ENCODE measurements at regions not wholly inside any gene's neighbourhood (a gene's known extent, or its start where the extent isn't known, plus 50 kb on each side); places are given as distances from the start of the nearest gene placed in this dataset.
"Not testable (repeated sequence)": the region's sequence is repeated elsewhere in the genome, so short reads cannot be mapped to it uniquely, and the experiment has no call there.

DNA sequence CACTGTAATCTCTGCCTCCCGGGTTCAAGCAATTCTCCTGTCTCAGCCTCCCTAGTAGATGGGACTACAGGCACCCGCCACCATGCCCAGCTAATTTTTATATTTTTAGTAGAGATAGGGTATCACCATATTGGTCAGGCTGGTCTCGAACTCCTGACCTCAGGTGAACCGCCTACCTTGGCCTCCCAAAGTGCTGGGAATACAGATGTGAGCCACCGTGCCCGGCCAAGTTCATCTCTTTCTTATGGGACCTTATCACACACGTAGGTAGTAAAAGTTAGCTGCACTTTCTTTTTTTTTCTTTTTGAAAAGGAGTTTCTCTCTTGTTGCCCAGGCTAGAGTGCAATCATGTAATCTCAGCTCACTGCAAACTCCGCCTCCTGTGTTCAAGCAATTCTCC, 569.9 kb upstream of the CNTNAP5 start:
- TF ChIP-seq, protein P1, sequence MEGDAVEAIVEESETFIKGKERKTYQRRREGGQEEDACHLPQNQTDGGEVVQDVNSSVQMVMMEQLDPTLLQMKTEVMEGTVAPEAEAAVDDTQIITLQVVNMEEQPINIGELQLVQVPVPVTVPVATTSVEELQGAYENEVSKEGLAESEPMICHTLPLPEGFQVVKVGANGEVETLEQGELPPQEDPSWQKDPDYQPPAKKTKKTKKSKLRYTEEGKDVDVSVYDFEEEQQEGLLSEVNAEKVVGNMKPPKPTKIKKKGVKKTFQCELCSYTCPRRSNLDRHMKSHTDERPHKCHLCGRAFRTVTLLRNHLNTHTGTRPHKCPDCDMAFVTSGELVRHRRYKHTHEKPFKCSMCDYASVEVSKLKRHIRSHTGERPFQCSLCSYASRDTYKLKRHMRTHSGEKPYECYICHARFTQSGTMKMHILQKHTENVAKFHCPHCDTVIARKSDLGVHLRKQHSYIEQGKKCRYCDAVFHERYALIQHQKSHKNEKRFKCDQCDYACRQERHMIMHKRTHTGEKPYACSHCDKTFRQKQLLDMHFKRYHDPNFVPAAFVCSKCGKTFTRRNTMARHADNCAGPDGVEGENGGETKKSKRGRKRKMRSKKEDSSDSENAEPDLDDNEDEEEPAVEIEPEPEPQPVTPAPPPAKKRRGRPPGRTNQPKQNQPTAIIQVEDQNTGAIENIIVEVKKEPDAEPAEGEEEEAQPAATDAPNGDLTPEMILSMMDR (IDR thresholded peaks at IDR 0.05) = not testable (repeated sequence)
- TF ChIP-seq POLR2AphosphoS5 (IDR thresholded peaks at IDR 0.05; ENCODE audit: low read depth, low read length) = not testable (repeated sequence)

Measured in Panc1 (cell line).